GM10248 (cell line): ENCODE measurements at regions not wholly inside any gene's neighbourhood (a gene's known extent, or its start where the extent isn't known, plus 50 kb on each side); places are given as distances from the start of the nearest gene placed in this dataset.
"Not testable (repeated sequence)": the region's sequence is repeated elsewhere in the genome, so short reads cannot be mapped to it uniquely, and the experiment has no call there.

Experiments
- CTCF ChIA-PET: fragments of 300-600 bp; sonication (Branson Sonifier 250); formaldehyde crosslinking; extraction: SDS; loops from one replicate; lab custom pipeline; 2021; ENCODE audit warnings: antibody characterized with exemption; lab: Yijun Ruan, JAX
- POLR2A ChIA-PET: fragments of 350-650 bp; sonication (Branson Sonifier 250); formaldehyde crosslinking; extraction: SDS; loops from one replicate; lab custom pipeline; 2020; ENCODE audit warnings: antibody characterized with exemption; lab: Yijun Ruan, JAX
- DNase-seq: peaks from one replicate; pipeline ENCODE4 v3.0.0; 2012; ENCODE audit errors: extremely low spot score
- CTCF ChIP-seq: IDR thresholded peaks from 2 replicates; pipeline ENCODE4 v1.5.1; 2012; ENCODE audit warnings: mild to moderate bottlenecking, low read depth; ENCODE audit errors: extremely low read depth, missing control alignments, control extremely low read depth

GRCh38 chr4:188783606-188784160 is 644.4 kb downstream of the TRIML1 start:
- POLR2A ChIA-PET, result no interaction called here
- no peak for DNase-seq
- TF ChIP-seq CTCF, result no peak
- CTCF ChIA-PET, result interaction anchor here (0.8 kb wide), 1 partner anchor 10 kb away, joined by 3 read pairs; no protein-coding TSS in a partner anchor

GRCh38 chr4:188796600-188796999 is 657.4 kb downstream of the TRIML1 start:
- CTCF ChIA-PET, POLR2A ChIA-PET, DNase-seq: not testable (repeated sequence)

- CTCF ChIA-PET, DNase-seq, POLR2A ChIA-PET: not testable (repeated sequence)
These were observed 657.8 kb downstream of the TRIML1 start for GRCh38 chr4:188797011-188797410.

- no peak for TF ChIP-seq CTCF
- ChIA-PET CTCF (no interaction called here), POLR2A (no interaction called here)
- no peak for DNase-seq
These were observed 665.6 kb downstream of the TRIML1 start for GRCh38 chr4:188804861-188805260.

GRCh38 chr4:188811121-188811520 is 671.9 kb downstream of the TRIML1 start:
- ChIA-PET CTCF (no interaction called here), POLR2A (no interaction called here)
- TF ChIP-seq CTCF, result no peak
- no peak for DNase-seq

- CTCF ChIA-PET, result no interaction called here
These were observed 673.4 kb downstream of the TRIML1 start for GRCh38 chr4:188812644-188813043.

GRCh38 chr4:188818300-188818699 is 679.1 kb downstream of the TRIML1 start:
- no peak for TF ChIP-seq CTCF
- no peak for DNase-seq
- ChIA-PET POLR2A (no interaction called here), CTCF (no interaction called here)

More at GRCh38 chr4:188812644-188813043, 673.4 kb downstream of the TRIML1 start:
- POLR2A ChIA-PET, result no interaction called here
- no peak for TF ChIP-seq CTCF
- no peak for DNase-seq

- POLR2A ChIA-PET, result no interaction called here
- CTCF ChIA-PET, result interaction anchor here (1.1 kb wide), 1 partner anchor 11 kb away, joined by 3 read pairs; no protein-coding TSS in a partner anchor
These were observed 680.0 kb downstream of the TRIML1 start for GRCh38 chr4:188819233-188819632.

More at GRCh38 chr4:188819233-188819632, 680.0 kb downstream of the TRIML1 start:
- DNase-seq, result no peak
- TF ChIP-seq CTCF, result no peak
